B cell (primary cell): ENCODE measurements at regions not wholly inside any gene's neighbourhood (a gene's known extent, or its start where the extent isn't known, plus 50 kb on each side); places are given as distances from the start of the nearest gene placed in this dataset.
"Not testable (repeated sequence)": the region's sequence is repeated elsewhere in the genome, so short reads cannot be mapped to it uniquely, and the experiment has no call there.

Experiments
- ATAC-seq: fragments of 200-7000 bp; cut with Tn5 transposase; one replicate; pipeline ENCODE4 v1.10.0; 2021; ENCODE audit warnings: low read depth, mild to moderate bottlenecking, moderate number of reproducible peaks, moderate library complexity
- CTCF ChIA-PET: fragments of 350-600 bp; sonication (Branson Sonifier 250); formaldehyde crosslinking; loops from one replicate; lab custom pipeline; 2021; ENCODE audit warnings: antibody characterized with exemption, inconsistent platforms; lab: Charles Lee
- POLR2A ChIA-PET: fragments of 350-600 bp; sonication (Branson Sonifier 250); formaldehyde crosslinking; loops from one replicate; lab custom pipeline; 2021; ENCODE audit warnings: antibody characterized with exemption; lab: Charles Lee
- DNase-seq: peaks from one replicate; pipeline ENCODE4 v3.0.0; 2013
- H2AFZ ChIP-seq: 2 replicates; pipeline ENCODE4 v1.6.1; 2012; ENCODE audit warnings: mild to moderate bottlenecking, low read depth, low read length; ENCODE audit not compliant: insufficient read depth, poor library complexity, severe bottlenecking
- H3K27ac ChIP-seq, 2 donors: 1 replicate in 1 of 2; 2 replicates in 1 of 2; pipeline ENCODE4 v1.5.1; 2012 to 2013; ENCODE audit warnings: low read length in 2 of 2, mild to moderate bottlenecking in 2 of 2, moderate library complexity in 1 of 2
- H3K27me3 ChIP-seq, 4 experiments: fragments of 200-600 bp in 1 of 4; sonication (generic) in 1 of 4; replicated peaks in 1 of 4; 1 replicate in 2 of 4; 2 replicates in 2 of 4; pipeline versions ENCODE4 v1.6.1 to v1.7.0; 2013 to 2016; ENCODE audit warnings: low read length in 3 of 4, mild to moderate bottlenecking in 2 of 4, mixed read lengths in 1 of 4, moderate library complexity in 1 of 4; ENCODE audit not compliant: insufficient read depth in 4 of 4, control insufficient read depth in 3 of 4; ENCODE audit errors: control extremely low read depth in 1 of 4
- H3K36me3 ChIP-seq, 2 experiments: replicated peaks in 1 of 2; 1 replicate in 1 of 2; 2 replicates in 1 of 2; pipeline versions ENCODE4 v1.6.1 to v1.7.1; 2013; ENCODE audit warnings: low read length in 1 of 2; ENCODE audit not compliant: insufficient read depth in 2 of 2, control insufficient read depth in 1 of 2; ENCODE audit errors: control extremely low read depth in 1 of 2, extremely low read depth in 1 of 2
- H3K4me1 ChIP-seq, 2 donors: fragments of 200-600 bp in 1 of 2; sonication (generic) in 1 of 2; 1 replicate in 1 of 2; 2 replicates in 1 of 2; pipeline versions ENCODE4 v1.5.1 to v1.6.1; 2013 to 2017; ENCODE audit warnings: low read length in 2 of 2; ENCODE audit not compliant: control insufficient read depth in 2 of 2, insufficient read depth in 2 of 2
- H3K4me2 ChIP-seq: replicated peaks from 2 replicates; pipeline ENCODE3; 2012; ENCODE audit warnings: mild to moderate bottlenecking, low read depth, low read length; ENCODE audit not compliant: poor library complexity, severe bottlenecking
- H3K4me3 ChIP-seq, 5 experiments: fragments of 200-600 bp in 1 of 5; sonication (generic) in 1 of 5; 1 replicate in 3 of 5; 2 replicates in 2 of 5; pipeline versions ENCODE4 v1.5.1 to v1.7.0; 2011 to 2016; ENCODE audit warnings: low read length in 4 of 5, mild to moderate bottlenecking in 4 of 5, low read depth in 2 of 5, control low read depth in 1 of 5, moderate library complexity in 1 of 5; ENCODE audit not compliant: insufficient read depth in 1 of 5; ENCODE audit errors: control extremely low read depth in 1 of 5, extremely low read depth in 1 of 5
- H3K79me2 ChIP-seq: fragments of 200-600 bp; sonication (generic); one replicate; pipeline ENCODE4 v1.6.0; 2016; ENCODE audit warnings: low read length; ENCODE audit not compliant: control insufficient read depth, insufficient read depth
- H3K9ac ChIP-seq: fragments of 200-600 bp; sonication (generic); 2 replicates; pipeline ENCODE4 v1.6.1; 2017; ENCODE audit warnings: mild to moderate bottlenecking, low read length, moderate library complexity
- H3K9me3 ChIP-seq, 3 donors: one replicate each; pipeline versions ENCODE4 v1.6.1 to v1.7.1; 2013; ENCODE audit warnings: low read length in 2 of 3; ENCODE audit not compliant: control insufficient read depth in 2 of 3, insufficient read depth in 1 of 3; ENCODE audit errors: control extremely low read depth in 1 of 3
- H4K20me1 ChIP-seq: 2 replicates; pipeline ENCODE4 v1.6.0; 2012; ENCODE audit warnings: mild to moderate bottlenecking, low read length; ENCODE audit not compliant: insufficient read depth, control insufficient read depth, poor library complexity, severe bottlenecking
- H3K27ac Mint-ChIP-seq: one replicate; pipeline ENCODE4 v1.8.0; 2021; ENCODE audit warnings: mixed read lengths
- H3K27me3 Mint-ChIP-seq: one replicate; pipeline ENCODE4 v1.8.0; 2021; ENCODE audit warnings: mixed read lengths
- H3K4me1 Mint-ChIP-seq: one replicate; pipeline ENCODE4 v1.8.0; 2021; ENCODE audit warnings: mixed read lengths
- H3K4me3 Mint-ChIP-seq: one replicate; pipeline ENCODE4 v1.8.0; 2021; ENCODE audit warnings: mixed read lengths
- H3K9me3 Mint-ChIP-seq: one replicate; pipeline ENCODE4 v1.8.0; 2022; ENCODE audit warnings: mixed read lengths; ENCODE audit not compliant: insufficient read depth
- CTCF ChIP-seq: fragments of 200-600 bp; IDR thresholded peaks from one replicate; pipeline ENCODE4 v1.8.0; 2022; ENCODE audit warnings: antibody characterized with exemption, mild to moderate bottlenecking
- EZH2 ChIP-seq: IDR thresholded peaks from 2 replicates; pipeline ENCODE4 v1.6.1; 2012; ENCODE audit warnings: borderline replicate concordance, low read depth, mild to moderate bottlenecking, moderate library complexity, low read length; ENCODE audit not compliant: insufficient read depth, poor library complexity, severe bottlenecking
- WGBS: methylation state at CpG from one replicate; pipeline ENCODE4 v1.1.5; 2013; ENCODE audit warnings: missing lambda C conversion rate; ENCODE audit not compliant: insufficient coverage; 5-methylcytosine and 5-hydroxymethylcytosine counted together
- intact Hi-C: fragments of 100-400 bp; cut with micrococcal nuclease; formaldehyde crosslinking; loops from one replicate; pipeline ENCODE4 v1.10.0; 2022

- CTCF ChIA-PET = no interaction called here
- WGBS = 88% methylated on average over 8 of the region's 9 CpGs
- Histone ChIP-seq H3K27me3 (no peaks in the 10 kb centered on the region), H3K4me1 (no peaks in the 10 kb centered on the region), H3K4me3 (no peak overlapping the region), H4K20me1 (no peaks in the 10 kb centered on the region), H3K9ac (no peak overlapping the region), H2AFZ (no peak overlapping the region), H3K36me3 (no peaks in the 10 kb centered on the region), H3K9me3 (no peaks in the 10 kb centered on the region), H3K79me2 (no peaks in the 10 kb centered on the region), H3K4me2 (no peak overlapping the region), H3K27ac (no peak overlapping the region)
- no peaks in the 10 kb centered on the region for H3K4me1 Mint-ChIP-seq
- no peak overlapping the region for H3K27ac Mint-ChIP-seq
- intact Hi-C loops = no loop called here
- POLR2A ChIA-PET = no interaction called here
- no peak for ATAC-seq
- H3K4me3 Mint-ChIP-seq = no peak overlapping the region
- DNase-seq = no peak
- TF ChIP-seq EZH2 (no peak), CTCF (no peak)
- no peaks in the 10 kb centered on the region for H3K9me3 Mint-ChIP-seq
- no peaks in the 10 kb centered on the region for H3K27me3 Mint-ChIP-seq
These were observed 91.7 kb downstream of the SPATA31A6 start for GRCh38 chr9:42275141-42275540.

- H4K20me1 ChIP-seq, H3K27me3 ChIP-seq, H3K9me3 Mint-ChIP-seq, H3K4me2 ChIP-seq, H3K4me1 ChIP-seq, H3K4me3 ChIP-seq, DNase-seq, POLR2A ChIA-PET, H3K4me3 Mint-ChIP-seq, H3K27ac Mint-ChIP-seq, ATAC-seq, H2AFZ ChIP-seq, intact Hi-C loops, H3K36me3 ChIP-seq, H3K9me3 ChIP-seq, H3K4me1 Mint-ChIP-seq, H3K27me3 Mint-ChIP-seq, H3K79me2 ChIP-seq, H3K9ac ChIP-seq, H3K27ac ChIP-seq, CTCF ChIA-PET: not testable (repeated sequence)
- no CpG with 5 or more reads among the region's 7 CpGs for WGBS
These were observed 99.2 kb downstream of the SPATA31A6 start for GRCh38 chr9:42282531-42283178.

- DNase-seq, H3K27ac Mint-ChIP-seq, H3K4me1 Mint-ChIP-seq, H3K27me3 ChIP-seq, H3K9me3 Mint-ChIP-seq, H4K20me1 ChIP-seq, H3K4me1 ChIP-seq, ATAC-seq, CTCF ChIA-PET, intact Hi-C loops, H3K9me3 ChIP-seq, POLR2A ChIA-PET, H3K4me3 ChIP-seq, H3K4me3 Mint-ChIP-seq, H2AFZ ChIP-seq, H3K9ac ChIP-seq, H3K4me2 ChIP-seq, H3K27me3 Mint-ChIP-seq, H3K27ac ChIP-seq, H3K36me3 ChIP-seq, H3K79me2 ChIP-seq: not testable (repeated sequence)
- WGBS = no CpG with 5 or more reads among the region's 2 CpGs
These were observed 99.7 kb downstream of the SPATA31A6 start for GRCh38 chr9:42283179-42283543.
